Tibial nerve (tissue), 4 donors: ENCODE measurements at regions not wholly inside any gene's neighbourhood (a gene's known extent, or its start where the extent isn't known, plus 50 kb on each side); places are given as distances from the start of the nearest gene placed in this dataset.

Experiments used
- CTCF ChIP-seq, 5 experiments: fragments of 200-600 bp in 3 of 5; fragments of 450-650 bp in 2 of 5; sonication (generic) in 3 of 5; IDR thresholded peaks; one replicate each; pipeline ENCODE4 v1.5.1; 2016 to 2019; ENCODE audit warnings: antibody characterized with exemption in 5 of 5, mild to moderate bottlenecking in 3 of 5, moderate library complexity in 2 of 5
- EP300 ChIP-seq, 2 donors: sonication (generic); formaldehyde crosslinking; IDR thresholded peaks; one replicate each; pipeline ENCODE4 v1.6.1; 2017; ENCODE audit warnings: antibody characterized with exemption in 2 of 2, mild to moderate bottlenecking in 1 of 2
- POLR2A ChIP-seq, 2 donors: fragments of 450-650 bp; IDR thresholded peaks; one replicate each; pipeline ENCODE4 v1.6.1; 2017; ENCODE audit warnings: antibody characterized with exemption in 2 of 2, mild to moderate bottlenecking in 2 of 2, moderate library complexity in 2 of 2

DNA sequence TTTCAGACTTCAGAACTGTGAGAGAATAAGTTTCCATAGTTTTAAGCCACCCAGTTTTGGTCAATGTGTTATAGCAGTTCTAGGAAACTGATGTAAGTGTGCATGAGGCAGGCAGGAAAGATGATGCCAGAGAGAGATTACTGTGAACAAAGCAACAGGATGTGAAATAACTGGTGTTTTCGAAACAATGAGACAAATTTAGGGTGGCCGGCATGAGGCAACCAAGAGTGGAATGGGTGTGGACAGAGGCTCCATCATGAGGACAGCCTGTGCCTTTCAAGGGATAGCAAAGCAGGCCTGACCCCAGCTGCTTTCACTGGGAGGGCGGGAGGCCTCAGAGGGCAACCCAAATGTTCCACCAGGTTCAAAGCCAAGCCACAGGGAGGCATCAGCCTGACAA, 67.3 kb upstream of the UCN3 start:
- TF ChIP-seq CTCF (IDR thresholded peaks at IDR 0.05): no peak
- TF ChIP-seq POLR2A (IDR thresholded peaks at IDR 0.05): no peak
- TF ChIP-seq EP300 (IDR thresholded peaks at IDR 0.05): peak; percentile 21 to 84
